ENCODE measurements at regions not wholly inside any gene's neighbourhood (a gene's known extent, or its start where the extent isn't known, plus 50 kb on each side); places are given as distances from the start of the nearest gene placed in this dataset.
"Not testable (repeated sequence)": the region's sequence is repeated elsewhere in the genome, so short reads cannot be mapped to it uniquely, and the experiment has no call there.

DNA sequence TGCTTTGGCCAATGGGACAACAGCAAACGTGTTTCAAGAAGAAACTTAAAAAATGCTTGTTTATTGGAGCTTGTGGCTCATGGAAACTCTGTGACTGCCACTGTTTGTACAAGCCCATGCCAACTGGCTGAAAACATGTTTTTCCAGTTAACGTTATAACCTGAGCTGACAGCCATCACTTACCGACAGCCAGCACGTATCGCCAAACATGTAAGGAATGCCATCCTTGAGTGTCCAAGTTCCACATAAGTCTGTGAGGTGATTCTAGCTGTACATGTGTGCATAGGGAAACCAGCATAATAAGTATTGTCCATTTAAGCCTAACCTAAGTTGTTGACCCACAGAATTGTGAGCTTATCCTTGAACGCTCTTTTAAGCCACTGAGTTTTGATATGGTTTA is 596.9 kb downstream of the TRHDE start:
- no peak for DNase-seq

DNA sequence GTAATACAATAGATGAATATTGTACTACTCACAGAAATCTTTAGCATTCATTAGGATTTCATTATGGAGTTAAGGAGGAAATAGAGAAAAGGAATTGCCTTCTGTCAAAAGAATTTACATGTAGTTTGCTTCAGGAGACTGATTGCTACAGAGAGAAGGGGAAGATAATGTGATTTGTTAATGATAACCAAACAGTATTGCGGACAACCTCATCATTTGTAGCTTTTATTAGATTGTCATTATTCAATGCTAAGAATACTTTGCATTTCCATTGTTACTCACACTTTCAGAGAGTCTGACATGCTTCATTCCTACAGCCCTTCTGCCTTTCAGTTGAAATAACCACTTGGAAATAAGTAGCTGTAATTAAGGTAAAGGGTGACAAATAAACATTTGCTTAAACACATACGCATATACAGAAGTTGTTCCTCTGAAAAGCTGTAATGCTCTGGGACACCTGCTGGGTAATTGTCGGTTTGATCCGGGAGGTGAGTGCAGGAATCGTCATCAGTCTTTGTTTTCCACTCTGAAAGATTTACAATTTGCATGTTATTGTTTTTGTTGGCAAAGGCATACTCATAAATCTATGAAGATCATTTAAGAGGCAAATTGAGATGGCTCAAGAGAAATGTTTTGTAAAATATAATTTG is 600.2 kb downstream of the TRHDE start:
- DNase-seq: peak; percentile 45

DNA sequence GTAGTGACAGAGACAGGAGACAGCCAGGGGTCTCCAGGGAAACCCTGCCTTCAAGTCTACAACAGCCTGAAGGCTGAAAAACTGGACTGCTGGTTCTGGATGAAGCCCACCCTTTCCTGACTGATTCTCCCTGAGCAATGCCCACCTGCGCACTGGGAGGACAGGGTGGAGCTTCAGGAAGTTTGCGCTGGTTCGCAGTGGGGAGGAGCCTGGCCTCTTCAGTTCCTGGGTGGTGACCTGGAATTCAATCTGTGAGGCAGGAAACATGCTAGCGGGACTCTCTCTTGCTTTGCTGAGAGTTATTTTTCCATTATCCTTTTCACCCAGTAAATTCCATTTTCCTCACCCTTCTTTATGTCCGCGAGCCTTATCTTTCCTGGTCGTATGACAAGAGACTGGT is 600.8 kb downstream of the TRHDE start:
- DNase-seq: no peak

DNA sequence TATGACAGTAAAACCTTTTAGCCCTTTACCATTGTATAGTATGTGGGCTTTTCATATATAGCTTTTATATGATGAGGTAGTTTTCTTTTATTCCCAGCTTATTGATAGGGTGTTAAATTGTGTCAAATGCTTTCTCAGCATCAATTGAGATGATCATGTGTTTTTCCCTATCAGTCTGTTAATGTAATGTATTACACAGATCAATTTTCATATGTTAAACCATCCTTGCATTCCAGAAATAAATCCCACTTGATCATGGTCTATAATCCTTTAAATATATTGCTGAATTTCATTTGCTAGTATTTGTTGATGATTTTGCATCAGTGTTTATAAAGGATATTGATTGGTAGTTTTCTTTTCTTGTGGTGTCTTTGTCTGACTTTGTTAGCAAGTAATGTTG is 603.9 kb downstream of the TRHDE start:
- no peak for DNase-seq

DNA sequence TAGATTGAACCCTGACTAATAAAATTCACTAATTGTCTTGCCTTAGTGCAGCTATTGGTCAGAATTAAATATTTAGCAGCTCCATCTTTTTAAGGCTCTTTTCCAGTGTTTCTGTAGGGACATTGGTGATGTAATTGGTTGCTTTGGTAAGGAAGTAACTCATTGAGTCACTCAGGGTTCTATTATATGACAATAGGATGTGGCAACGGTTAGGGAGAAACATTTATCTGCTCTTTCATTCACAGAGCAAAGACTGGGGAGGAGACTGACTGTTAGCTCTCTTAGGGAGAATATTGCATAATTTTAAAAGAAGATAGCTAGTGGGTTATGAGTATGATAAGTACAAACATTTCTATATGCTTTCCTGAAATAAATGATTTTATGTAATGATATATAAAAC is 616.5 kb downstream of the TRHDE start:
- DNase-seq: no peak

DNA sequence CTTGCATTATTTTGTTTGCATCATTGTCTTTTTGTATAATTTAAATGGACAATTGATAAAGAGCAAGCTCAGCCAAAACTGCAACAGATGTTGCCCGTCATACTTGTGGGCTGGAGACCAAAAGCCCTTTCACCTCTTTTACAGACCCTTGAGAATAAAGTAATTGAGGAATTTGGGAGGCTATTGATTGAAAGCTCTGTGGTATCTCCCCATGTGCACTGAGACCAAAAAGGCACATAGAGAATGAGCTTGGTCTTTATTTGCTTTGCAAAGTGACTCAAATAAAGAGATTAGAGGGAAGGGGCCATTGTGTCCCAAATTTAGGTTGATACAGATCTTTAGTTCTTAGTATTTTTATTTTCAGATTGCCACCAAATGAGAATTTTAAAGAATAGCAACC is 617.6 kb downstream of the TRHDE start:
- DNase-seq: no peak

DNA sequence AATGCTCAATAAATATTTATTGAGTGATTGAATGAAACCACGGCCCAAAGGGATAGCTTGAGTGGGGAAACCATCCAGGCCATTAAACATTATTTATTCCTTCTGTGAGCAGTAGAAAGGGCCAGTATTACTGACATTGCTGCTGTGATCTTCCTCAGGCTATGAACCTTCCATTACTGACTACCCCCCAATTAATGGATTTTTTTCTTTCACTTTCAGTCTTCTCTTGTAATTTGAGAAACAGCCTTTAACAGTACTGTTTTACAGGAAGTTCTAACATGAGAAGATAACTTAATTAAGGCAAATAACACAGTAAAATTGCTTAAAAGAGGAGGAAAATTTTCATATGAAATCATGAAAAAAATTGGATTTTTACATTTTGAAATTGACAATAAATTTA is 629.5 kb downstream of the TRHDE start:
- no peak for DNase-seq

DNA sequence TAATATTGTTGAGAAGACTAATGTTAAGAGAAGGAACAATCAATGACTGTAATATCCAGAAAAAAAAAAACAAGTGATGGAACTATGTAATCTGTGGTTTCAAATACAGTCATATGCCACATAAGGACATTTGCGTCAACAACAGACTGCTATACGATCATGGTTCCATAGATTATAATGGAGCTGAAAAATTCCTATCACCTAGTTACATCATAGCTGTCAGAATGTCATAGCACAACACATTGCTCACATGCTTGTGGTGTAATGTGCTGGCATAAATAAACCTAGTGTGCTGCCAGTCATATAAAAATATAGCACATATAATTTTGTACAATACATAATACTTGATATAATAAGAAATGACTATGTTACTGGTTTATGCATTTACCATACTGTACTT is 653.5 kb downstream of the TRHDE start:
- no peak for DNase-seq

DNA sequence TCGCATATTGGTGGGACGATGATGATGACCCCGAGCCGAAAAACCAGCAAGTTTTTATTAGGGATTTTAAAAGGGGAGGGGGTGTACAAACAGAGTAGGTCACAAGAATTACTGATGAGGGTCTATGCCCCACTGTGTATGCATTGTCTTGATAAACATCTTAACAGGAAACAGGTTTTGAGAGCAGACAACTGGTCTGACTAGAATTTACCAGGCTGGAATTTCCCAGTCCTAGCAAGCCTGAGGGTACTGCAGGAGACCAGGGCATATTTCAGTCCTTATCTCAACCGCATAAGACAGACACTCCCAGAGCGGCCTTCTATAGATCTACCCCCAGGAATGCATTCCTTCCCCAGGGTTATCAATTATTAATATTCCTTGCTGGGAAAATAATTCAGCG is 659.7 kb downstream of the TRHDE start:
- DNase-seq: not testable (repeated sequence)

DNA sequence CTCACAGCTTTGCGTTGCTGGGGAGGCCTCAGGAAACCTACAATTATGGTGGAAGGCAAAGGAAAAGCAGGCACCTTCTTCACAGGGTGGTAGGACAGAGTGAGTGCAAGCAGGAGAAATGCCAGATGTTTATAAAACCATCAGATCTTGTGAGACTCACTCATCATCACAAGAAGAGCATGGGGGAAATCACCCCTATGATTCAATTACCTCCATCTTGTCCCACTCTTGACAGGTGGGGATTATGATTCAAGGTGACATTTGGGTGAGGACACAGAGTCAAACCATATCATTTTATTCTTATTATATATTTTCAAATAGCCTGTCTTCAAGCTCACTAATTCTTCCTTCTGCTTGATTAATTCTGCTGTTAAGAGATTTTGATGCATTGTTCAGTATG is 665.3 kb downstream of the TRHDE start:
- DNase-seq: no peak

DNA sequence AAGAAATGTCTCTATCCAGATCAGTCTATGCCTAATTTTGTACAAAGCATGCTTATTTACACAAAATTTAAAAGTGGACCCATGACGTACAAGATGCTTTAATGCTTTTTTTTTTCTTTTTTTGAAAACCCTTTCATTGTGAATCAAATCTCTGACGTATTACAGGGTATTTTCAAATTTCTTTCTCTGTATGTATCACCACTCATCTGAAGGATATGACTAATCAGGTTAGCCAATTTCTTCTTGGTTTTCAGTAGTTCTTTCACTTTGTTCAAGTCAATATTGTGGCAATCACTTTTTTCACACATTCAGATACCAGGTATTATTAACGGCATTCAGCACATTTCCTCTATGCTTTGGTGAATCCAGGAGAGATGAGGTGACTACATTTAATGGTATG is 685.3 kb downstream of the TRHDE start:
- DNase-seq: no peak

DNA sequence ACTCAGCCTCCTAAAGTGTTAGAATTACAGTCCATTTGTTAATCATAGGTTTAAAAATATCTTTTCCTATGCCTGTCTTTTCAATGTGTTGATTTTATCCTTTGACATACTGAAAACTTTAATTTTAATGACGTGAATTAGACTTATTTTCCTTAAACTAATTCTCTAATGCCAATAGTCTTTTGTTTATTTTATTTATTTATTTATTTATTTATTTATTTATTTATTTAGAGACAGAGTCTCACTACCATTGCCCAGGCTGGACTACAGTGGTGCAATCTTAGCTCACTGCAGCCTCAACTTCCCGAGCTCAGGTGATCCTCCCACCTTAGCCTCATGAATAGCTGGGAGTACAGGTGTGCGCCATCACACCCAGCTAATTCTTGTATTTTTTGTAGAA is 694.5 kb downstream of the TRHDE start:
- DNase-seq: no peak

DNA sequence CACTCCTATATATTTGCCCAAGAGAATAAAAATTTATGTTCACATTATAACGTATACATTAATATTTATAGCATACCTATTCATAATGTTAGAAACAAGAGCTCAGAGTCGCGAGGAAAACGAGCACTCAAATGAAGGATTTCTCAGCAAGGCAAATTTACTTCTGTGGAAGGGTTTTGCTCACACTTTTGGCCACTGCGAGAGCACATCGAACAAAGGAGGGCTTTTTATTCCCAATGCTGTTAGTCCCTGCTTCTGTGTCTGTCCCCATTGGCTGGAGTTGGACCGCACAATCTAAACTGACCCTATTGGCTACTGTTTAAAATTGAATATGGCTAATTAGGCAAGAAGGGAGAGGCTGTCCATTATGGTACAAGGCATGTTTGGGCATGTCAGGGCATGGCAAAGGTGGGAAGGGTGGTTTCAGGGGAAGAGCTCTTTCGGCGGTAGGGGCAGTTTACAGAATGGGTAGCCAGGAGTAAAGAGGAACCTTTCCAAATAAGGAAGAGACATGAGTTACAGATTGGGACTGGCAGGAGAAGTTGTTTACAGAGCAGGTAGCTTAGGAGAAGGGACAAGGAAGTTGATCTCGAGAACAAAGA is 702.9 kb downstream of the TRHDE start:
- DNase-seq: no peak

DNA sequence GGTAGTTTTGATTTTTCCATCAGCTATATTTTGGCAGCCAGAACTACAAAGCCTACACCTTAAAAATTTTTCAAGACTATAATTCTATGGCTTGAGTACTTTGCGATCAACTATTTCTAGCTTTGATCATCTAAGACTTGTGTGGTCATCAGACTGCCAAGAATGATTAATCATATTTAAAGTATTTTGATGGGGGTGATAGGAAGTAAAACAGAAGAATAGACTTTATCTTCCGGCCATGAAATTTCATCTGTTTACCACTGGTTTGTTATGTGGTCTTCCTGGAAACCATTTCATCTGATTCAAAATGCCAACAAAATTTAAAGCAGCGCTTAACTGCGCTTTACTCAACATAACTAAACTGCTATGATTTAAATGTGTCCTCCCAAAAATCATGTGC is 706.8 kb downstream of the TRHDE start:
- DNase-seq: no peak

DNA sequence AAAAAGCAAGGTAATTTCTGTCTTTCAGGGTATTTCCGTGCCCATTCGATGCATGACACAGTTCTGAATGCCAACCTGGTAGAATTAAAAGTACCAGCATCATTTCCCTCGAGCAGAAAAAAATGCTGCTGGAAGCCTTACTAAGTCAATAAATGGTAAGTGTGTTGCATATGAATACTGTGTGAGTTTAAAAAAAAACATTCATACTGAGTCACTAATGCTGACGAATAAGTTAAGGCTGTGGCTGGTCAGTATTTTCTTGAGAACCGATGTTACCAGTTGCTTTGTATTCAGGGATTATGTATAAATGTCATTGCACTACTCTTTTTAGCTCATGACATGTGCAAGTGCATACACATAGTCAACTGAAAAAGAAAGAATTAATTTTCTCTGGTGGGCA is 710.2 kb downstream of the TRHDE start:
- no peak for DNase-seq

DNA sequence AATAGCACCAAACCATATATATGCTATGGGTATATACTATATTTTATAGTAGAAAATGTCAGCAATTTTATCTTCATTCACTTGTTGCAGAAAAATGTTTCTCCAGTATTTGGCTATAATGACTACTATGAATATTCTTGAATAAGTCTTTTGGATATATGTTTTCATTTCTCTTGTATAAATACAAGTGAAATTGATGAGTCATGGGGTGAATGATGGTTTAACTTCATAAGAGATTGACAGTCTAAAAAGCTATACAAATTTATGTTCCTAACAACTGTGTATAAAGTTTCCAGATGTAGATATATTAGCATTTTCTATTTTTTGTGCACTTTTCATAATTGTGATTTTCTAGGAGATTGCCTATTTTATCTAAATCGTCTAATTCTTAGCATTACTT is 714.8 kb downstream of the TRHDE start:
- DNase-seq: no peak

DNA sequence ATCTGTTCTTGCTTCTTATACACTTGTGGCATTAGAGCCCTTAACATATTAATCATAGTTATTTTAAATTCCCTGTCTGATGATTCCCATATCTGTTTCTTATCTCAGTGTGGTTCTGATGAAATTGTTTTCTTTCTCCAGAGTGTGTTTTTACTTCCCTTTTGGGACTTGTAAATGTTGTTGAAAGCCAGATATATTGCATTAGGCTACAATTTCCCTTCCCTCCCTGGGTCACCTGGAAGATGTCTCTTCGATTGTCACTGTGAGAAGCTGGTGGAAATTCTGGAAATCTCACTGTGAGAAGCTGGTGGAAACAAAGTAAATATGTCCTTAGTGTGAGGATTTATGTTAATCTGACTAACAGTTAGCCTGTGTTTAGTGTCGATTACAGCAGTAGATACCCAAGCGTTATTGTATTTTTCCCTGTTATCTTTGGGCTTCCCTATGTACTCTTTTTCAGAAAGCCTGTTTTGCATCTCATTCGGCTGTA is 717.3 kb downstream of the TRHDE start:
- no peak for DNase-seq

DNA sequence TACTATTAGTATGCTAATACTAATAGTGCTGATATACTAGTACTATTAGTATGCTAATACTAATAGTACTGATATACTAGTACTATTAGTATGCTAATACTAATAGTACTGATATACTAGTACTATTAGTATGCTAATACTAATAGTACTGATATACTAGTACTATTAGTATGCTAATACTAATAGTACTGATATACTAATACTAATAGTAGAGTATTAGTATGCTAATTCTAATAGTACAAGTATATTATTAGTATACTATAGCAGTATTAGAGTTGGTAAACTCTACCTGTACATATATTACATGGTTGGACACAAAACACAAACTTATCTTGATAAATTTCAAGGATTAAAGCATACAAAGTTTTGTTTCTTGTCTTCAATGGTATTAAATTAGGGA is 722.9 kb downstream of the TRHDE start:
- not testable (repeated sequence) for DNase-seq

DNA sequence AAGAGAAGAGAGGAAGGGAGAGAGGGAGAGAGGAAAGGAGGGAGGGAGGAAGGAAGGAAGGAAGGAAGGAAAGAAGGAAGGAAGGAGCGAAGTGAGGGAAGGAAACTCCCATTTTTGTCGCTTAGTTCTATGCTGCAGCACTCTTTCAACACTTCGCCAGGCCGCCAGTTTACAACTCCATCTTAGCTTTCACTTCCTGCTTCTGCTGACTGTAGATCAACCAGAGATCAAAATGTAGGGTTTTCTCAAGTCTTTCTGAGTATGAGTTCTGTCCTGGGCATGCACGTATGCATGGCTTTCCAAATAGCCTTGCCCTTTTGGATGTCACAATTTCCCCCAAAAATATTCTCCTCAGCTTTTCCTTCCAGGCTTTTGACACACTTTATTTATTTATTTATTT is 723.4 kb downstream of the TRHDE start:
- DNase-seq: no peak

DNA sequence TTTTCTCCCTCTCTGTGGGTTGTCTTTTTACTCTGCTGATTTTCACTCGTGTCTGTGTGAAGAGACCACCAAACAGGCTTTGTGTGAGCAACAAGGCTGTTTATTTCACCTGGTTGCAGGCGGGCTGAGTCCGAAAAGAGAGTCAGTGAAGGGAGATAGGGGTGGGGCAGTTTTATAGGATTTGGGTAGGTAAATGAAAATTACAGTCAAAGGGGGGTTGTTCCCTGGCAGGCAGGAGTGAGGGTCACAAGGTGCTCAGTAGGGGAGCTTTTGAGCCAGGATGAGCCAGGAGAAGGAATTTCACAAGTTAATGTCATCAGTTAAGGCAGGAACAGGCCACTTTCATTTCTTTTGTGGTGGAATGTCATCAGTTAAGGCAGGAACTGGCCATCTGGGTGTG is 729.6 kb downstream of the TRHDE start:
- not testable (repeated sequence) for DNase-seq

DNA sequence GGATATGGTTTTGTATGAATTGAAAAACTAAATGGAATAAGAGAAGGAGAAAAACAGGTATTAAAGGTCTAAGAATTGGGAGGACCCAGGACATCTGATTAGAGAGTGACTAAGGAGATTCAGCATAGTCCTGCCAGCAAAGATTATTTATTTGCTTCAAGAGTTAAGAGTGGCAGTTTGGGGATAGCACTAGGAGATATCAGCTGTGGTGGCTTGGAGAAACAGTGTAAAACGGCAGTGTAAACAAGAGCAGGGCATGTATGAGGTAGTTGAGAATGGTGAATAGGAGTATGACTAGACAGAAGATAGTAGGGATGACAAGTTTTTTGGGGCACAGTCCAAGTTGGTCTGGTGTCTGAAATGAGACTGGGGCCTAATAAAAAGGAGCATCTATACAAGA is 730.3 kb downstream of the TRHDE start:
- DNase-seq: not testable (repeated sequence)

DNA sequence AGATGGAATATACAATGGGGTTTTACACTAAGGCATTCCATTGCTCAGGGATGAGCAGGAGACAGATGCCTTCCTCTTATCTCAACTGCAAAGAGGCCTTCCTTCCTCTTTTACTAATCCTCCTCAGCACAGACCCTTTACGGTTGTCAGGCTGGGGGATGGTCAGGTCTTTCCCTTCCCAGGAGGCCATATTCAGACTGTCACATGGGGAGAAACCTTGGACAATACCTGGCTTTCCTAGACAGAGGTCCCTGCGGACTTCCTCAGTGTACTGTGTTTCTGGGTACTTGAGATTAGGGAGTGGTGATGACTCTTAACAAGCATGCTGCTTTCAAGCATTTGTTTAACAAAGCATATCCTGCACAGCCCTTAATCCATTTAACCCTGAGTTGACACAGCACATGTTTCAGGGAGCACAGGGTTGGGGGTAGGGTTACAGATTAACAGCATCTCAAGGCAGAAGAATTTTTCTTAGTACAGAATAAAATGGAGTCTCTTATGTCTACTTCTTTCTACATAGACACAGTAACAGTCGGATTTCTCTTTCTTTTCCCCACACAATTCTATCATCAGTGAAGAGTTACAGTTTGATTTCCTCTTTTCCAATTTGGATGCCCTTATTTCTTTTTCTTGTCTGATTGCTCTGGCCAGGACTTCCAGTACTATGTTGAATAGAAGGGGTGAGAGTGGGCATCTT is 737.1 kb downstream of the TRHDE start:
- not testable (repeated sequence) for DNase-seq

DNA sequence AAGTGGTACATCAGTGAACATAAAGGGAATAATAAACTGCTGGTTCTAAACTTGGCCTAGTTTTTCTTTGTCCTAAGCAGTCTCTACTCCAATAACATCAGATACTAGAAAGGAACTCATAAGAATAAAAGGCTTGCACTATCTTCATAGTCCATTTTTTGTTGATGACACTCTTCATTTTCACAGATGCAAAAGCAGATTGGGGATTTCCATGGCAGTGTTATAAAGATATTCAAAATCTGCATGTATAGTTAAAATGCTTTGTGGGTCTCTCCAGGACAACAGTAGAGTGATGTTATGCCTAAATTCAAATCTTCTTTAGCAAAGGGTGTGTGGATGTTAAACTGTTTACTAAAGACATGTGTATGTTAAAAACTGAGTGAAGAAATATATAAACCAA is 745.8 kb downstream of the TRHDE start:
- no peak for DNase-seq

DNA sequence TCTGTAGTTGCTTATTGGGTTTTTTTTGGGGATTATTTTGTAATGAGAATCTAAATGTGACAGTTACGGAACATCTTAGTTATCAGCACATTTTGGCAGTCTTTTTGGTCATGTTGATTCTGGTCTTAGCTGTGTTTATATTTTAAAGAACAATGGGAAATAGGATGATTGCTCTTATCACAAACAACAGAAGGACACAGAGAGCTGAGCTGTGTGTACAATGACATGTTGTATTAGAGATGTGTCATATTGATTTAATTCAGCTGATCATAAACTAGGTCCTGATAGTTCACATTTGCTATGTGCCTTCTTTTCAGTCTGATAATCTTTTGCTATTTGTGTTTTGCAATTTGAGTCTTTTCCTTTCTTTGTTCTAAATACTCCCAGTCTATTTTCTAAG is 781.7 kb downstream of the TRHDE start:
- no peak for DNase-seq

DNA sequence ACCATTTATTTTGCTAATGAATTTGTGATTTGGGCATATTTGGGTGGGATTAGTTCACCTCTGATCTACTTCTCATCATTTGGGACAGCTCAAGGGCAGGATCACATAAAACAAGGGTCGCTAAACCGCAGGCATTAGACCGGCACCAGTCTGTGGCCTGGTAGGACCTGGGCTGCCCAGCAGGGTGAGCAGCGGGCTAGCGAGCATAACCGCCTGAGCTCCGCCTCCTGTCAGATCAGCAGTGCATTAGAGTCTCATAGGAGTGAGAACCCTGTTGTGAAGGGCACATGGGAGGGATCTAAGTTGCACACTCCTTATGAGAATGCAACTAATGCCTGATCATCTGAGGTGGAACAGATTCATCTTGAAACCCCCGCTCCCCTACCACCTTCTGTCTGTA is 785.3 kb downstream of the TRHDE start:
- DNase-seq: no peak
